SKM-1 treated with dmso at 0.1 percent for 144 hours (cell line): ENCODE measurements at regions not wholly inside any gene's neighbourhood (a gene's known extent, or its start where the extent isn't known, plus 50 kb on each side); places are given as distances from the start of the nearest gene placed in this dataset.
A peak's percentile ranks its signal among the peaks of the same experiment; 100 is the strongest.
"Not testable (repeated sequence)": the region's sequence is repeated elsewhere in the genome, so short reads cannot be mapped to it uniquely, and the experiment has no call there.

Experiments used
- DNase-seq: peaks from one replicate; lab custom pipeline; 2025; ENCODE audit not compliant: unreplicated experiment; lab: John Stamatoyannopoulos, UW

DNA sequence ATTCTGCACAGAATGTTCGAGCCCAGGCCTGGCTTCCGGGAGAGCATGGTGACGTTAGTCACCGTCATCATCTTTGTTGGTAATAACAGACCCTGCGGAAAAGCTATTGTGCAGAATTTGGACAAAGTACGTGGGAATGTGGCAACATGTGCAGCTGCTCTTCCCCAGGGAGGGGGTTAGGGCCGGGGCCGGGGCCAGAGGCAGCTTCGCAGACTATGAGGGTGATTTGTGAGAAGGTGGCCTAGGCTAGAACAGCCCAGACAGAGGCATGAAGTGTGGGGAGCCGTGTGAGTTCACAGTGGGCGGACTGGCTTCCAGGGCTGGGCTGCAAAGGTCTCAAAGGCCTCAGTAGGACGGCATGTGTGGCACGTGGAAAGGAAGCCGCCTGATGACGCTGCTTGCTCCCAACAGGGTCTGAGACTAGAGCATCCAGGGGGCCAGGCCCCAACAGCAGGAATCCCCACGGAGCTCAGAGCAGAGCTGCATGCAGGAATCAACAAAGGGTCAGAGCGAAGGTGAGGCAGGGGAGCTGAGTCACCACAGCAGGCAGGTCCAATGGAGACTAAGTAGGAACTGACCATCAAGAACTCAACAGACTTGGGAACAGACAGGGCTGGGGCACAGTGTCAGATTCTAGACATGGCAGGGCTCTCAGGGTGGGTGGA, 109.2 kb downstream of the NPIPB11 start:
- DNase-seq = not testable (repeated sequence)

DNA sequence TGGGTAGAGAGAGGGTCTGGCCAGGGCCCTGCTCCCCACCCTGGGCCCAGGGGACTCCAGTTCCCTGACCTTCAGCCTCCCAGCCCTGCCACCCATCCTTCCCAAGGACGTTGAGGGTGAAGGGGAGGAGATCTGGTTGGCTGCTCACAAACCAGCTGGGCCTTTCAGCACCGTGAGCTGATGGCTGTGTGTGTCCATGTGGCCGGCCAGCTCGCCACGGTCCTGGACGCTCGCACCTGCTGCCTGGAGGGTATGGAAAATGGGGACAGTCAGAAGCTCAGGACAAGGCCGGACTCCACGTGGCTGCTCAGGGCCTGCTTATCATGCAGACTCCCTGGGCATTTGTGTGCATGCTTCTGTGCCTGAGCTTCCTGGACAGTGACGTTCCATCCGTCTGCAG, 110.3 kb downstream of the NPIPB11 start:
- DNase-seq = not testable (repeated sequence)

- not testable (repeated sequence) for DNase-seq
These were observed 111.3 kb downstream of the NPIPB11 start for GRCh38 chr16:29294951-29295795.

DNA sequence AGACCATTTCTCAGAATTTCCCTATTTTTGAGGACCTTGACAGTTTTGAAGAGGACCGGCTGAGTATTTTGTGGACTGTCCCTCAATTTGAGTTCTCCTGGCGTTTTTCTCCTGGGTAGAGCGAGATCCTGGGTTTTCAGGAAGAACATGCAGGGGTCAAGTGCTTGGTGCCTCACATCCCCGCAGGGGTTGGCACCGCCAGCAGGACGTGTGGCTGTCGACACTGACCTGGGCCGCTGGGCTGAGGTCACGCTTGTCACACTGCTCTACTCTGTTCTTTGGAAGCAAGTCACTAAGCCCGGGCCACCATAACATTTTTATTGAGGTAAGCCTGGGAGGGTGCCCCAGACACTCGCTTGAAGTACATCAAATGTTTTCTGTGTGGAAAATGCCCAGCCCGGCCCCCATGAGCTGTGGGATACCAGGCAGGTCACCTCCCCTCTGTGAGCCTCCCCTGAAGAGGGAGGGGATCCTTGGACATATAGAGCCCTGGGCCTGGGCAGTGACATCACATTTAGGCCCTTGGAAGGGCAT, 112.0 kb downstream of the NPIPB11 start:
- DNase-seq = not testable (repeated sequence)

DNA sequence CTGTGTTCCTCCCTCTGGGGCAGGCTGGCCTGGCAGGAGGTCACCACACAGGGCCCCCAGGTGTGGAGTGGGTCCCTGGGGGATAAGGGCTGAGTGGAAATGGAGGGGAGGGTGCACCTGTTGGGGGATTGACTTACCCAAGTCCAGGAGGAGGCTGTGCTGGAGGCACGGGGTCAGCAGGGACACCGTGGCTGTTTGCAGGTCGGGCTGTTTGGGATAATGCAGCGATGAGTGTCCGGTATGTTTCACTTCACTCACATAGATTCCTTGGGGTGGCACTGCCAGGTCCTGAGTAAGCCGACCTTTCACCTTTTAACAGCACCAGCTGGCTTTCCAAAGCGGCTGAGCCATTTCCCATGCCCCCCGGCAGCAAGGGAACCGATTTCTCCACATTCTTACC, 113.0 kb downstream of the NPIPB11 start:
- DNase-seq = not testable (repeated sequence)

DNA sequence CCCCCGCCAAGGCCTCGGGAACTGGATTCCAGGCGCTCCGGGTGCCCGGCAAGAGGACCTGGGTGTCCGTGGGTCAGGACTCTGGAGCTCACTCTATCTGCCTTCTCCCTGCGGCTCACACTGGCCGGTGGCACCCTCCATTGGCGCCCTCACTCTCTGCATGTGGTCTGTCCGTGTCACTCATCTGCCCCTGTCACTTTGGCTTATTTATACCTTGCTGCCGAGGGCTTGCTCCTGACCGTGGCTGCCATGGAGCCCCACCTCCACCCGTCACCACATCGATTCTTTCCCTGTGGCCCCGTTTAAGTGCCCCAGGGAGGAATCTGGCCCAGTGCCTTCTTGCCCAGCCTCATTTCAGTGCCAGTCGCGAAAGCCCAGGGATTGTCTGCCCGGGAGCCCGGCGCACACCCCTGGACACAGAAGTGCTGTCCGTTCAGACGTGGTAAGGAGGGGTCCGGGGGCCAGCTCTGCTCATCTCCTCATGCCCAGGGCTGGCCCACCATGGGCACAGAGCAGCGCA, 113.5 kb downstream of the NPIPB11 start:
- DNase-seq = not testable (repeated sequence)

DNA sequence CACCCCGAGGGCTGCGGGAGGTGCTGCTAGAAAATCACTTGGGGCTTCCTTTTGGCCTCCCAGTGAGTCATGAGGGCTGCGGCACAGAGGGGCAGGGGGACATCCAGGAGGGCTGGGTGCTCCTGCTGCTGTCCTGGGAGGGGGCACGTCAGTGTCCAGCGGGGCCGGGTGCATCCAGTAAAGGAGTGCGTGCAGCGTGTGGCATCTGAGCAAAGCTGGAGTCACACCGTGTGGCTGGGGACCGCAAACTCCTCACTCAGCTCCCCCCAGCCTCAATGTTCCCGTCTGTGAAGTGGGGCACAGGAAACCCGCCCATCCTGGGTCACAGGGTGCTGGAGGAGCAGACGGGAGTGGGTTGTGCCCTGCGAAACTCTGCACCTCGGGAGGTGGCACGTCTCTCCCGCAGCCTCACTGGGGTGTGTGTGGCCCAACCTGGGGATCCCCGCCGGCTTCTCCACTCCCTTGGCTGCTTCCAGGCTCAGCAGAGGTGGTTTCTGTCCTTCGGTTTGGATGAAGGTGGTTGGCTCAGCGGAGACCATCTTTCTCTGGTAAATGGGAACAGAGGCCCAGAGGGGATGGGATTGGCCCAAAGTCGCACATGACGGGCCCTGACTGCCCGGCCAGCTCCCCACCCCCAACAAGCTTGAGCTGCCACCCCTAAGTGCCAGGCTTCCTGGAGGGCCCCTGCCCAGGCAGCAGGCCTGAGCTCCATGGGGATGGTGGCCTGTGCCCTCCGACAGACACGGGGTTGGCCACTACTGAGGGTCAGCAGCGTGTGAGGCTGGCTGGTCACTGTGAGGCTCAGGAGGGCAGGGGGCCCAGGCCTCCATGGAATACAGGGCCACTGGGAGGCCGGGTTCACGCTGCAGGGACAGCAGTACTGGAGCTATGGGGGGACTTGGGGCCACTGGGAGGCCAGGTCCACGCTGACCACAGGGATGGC, 114.9 kb downstream of the NPIPB11 start:
- not testable (repeated sequence) for DNase-seq

DNA sequence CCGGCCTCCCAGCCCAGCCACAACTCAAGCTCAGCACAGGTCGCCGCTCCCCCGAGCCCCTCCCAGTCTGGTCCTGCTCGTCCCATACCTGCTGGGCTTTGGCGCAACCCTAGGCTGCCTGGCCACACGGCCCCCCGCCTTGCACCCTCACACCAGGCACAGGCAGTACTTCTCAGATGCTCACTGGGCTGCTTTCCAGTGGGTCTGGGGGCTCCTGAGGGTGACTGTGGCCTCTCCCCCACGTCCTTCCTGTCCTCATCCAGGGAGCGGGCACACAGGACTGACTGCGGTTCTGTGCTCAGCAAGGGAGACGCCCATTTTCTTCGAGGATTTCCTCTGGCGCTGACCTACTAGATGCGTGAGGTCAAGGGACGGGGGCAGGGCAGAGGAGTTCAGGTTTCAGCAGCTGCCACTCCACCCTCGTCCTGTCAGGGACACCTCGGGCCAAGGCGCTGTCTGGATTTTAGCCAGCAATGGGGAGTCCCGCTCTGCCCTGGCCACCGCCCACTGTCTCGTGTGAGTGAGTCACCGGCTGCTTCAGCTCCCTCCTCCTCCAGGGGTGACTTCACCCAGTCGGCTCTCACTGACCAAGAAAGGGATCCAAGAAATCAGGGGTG, 115.8 kb downstream of the NPIPB11 start:
- DNase-seq = peak; percentile 18

DNA sequence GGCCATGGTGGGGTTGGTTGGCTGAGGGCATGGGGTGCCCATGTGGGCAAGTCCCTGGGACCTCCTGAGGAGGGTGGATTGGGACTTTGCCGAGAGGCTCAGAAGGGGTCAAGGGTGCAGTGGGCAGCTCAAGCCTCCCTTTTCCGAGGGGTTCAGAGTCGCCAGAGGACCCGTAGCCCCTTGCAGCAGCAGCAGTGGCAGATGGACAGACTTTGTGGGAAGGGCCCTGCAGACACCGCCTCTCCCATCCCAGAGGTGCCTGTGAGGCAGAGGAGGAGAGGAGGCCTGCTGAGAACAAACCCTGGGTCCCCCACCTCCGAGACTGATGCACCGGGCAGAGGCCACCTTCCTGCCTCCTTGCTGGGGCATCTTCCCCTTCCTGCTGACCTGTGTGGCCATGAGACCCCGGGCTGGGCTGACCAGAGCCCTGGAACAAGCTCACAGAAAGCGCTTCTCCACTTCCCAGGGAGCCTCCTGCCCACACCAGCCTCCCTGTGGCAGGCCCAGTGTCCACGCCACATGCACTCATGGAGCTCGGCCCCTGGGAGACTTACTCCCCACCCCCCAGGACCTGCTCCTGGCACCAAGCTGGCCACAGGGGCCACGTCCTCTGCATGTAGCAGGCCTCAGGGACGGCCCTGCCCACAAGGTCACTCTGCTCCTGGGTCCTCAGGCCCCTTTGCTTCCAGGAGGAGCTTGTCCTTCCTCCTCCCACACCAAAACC, 116.8 kb downstream of the NPIPB11 start:
- not testable (repeated sequence) for DNase-seq

DNA sequence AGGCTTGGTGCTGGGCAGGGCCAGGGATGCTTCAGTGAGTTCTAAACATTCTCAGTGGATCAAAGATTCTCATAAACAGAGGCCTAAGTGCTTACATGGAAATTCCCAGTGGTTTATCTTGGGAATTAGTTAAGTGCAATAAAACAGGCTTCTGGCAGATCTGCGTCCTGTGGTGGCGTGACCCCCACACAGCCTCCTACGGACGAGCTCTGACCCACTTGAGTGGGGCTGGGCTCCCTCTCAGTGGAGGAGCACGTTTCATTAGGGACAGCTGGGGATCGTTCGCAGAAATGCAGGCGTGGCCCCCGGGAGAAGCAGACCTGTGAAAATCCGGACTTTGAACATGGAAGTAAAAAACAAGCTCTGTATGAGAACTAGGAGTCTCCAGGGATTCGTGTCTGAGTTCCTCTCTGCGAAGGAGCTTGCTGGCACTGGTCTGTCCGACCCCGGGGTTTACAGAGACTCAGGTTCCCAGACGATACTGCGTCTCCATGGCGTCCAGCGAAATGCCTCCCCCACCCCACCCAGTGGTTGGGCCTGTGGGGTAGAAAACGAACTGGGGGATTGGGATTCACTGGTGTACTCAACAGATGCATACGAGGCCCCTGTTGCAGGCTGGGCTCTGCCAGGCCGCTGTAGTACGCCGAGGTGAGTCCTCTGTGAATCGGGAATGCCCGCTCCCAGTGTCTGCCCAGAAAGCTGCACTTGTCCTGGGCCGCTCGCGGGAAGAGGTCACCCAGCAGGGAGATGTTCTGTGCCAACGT, 117.6 kb downstream of the NPIPB11 start:
- not testable (repeated sequence) for DNase-seq

DNA sequence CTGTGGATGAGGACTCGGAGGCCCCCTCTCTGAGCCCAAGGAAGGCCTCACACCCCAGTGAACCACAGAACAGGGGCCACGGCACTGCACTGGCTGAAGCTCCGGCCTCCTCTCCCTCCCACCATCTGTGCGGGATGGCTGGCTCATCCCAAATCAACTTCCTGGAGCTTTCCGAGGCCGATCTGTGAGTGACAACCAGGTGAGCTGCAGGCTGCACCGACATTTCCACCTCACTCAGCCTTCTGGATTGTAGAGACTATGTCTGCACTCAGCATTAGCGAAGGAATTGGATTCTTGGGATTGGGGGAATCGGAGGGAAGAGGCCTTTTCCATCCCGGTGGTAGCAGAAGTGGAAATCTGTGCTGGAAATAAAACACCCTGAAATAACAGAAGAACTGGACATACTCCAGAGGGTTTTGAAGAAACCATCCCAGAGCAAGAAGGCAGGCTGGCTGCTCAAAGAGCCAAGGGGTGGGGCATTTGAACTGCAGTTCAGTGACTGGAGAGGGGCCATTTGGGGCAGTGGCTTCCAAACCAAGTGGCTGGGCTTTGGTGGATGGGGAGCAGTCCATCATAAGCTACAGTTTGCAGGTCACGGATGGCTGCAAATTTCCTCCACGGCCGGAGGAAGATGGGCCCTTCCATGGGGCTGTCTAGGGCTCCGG, 118.5 kb downstream of the NPIPB11 start:
- not testable (repeated sequence) for DNase-seq

- DNase-seq = not testable (repeated sequence)
These were observed 119.3 kb downstream of the NPIPB11 start for GRCh38 chr16:29287246-29287645.

DNA sequence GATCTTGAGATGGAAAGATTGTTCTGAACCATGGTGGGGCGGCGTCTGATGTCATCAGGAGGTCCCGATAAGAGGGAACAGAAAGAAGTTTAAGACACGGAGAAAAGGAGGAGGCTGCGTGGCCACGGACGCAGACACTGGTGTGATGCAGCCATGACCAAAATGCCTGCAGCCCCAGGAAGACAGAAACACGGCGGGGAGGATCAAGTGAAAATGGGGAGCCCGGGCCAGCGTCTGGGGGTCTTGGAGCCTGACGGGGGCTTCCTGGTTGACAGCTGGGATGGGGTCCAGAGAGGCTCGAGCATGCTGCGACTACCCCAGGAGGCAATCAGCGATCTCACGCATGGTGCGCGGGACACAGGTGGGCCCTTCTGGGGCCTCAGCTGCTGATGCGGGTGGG, 119.7 kb downstream of the NPIPB11 start:
- DNase-seq = not testable (repeated sequence)

GRCh38 chr16:29286161-29286560, 120.3 kb downstream of the NPIPB11 start:
- DNase-seq = not testable (repeated sequence)

DNA sequence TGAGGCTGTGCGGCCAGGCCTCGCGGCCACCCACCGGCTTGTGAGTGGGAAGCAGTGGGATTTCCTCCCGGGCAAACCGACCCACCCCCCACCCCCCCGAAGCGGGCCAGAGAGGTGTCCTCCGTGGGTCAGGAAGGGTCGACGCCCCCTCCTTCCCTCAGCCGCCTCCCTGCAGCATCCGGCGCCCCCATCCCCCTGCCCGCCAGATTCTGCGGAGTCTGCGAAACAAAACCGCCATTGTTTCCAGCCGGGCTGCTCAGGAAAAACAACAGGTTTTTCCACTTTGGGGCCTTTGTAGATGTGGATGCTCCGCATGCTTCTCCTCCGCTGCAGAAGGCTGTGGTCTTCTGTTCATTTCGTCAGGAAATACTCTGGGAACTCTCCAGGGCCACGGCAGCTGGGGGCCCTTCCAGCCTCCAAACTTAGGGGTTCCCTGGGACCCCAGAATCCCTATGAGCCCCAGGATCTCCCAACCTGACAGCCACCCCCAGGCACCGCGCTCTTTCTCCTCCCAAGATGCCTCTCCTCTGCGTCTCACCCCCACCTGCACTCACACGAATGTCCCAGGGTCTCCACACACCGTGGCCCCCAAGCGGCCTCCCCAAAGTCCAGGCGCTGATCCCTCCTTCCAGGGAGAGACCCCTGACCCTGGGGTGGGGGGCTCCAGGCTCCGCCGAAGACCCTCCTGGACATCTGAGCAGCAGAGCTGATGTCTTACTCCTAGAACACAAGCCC, 121.2 kb downstream of the NPIPB11 start:
- DNase-seq = not testable (repeated sequence)

DNA sequence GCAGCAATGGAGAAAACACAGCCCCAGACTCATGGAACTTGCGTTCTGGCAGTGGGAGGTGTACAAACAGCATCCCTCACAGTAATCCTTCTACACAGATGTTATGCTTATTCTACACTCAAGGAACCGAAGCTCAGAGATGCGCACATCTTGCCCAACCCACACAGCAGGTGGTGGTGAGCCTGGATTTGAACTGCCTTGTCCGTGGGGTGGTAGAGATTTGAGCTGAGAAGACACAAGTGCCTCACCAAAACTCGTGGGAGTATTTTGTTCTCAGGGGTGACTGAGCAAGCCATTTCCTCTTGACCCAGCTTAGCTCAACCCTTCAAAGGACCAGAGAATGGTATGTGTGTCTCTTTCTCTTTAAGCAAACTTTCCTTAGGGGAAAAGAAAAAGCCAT, 121.8 kb downstream of the NPIPB11 start:
- not testable (repeated sequence) for DNase-seq

DNA sequence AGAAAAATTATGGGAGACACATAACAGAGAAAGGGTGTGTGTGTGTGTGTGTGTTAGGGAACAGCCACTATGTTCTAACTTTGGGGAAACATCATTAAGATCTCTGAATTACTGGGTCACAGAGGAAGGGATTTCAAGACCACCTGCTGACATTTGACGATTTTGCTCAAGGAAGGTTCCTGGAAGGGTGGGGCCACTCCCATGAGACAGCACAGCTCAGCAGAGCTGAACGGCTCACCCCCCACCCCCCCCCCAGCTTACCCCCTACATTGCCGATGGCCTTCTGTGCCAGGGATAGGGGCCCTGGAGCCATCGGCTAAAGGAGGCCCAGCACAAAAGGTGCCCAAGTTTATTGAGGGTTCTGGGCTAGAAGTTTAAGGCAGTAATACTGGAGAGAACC, 122.4 kb downstream of the NPIPB11 start:
- DNase-seq = not testable (repeated sequence)
